HG03378 (cell line): ENCODE measurements at regions not wholly inside any gene's neighbourhood (a gene's known extent, or its start where the extent isn't known, plus 50 kb on each side); places are given as distances from the start of the nearest gene placed in this dataset.

ENCODE experiments used
- ATAC-seq: cut with Tn5 transposase; IDR thresholded peaks from one replicate; pipeline ENCODE4 v1.9.1; 2021; ENCODE audit warnings: mild to moderate bottlenecking, moderate library complexity; ENCODE audit not compliant: unreplicated experiment

DNA sequence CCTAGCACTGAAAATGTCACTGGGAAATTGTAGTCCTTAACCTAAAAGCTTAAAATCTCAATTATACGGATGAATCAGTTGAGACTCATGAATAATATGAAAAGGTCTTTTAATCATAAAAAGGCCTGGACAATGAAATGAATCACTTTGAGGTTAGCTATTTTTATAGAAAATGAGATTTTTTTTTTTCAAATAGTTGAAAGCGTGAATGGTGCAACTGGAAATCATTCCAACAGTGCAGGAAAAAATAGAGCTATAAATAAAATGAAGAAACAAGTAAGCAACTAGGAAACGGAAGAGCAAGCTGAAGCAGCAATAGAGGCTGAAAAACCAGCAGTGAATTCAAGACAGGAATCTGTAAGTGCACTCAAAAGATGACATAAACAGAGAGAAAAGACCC lies 142.9 kb downstream of the BACH1 start:
- no peak for ATAC-seq

- ATAC-seq, result no peak
Measured at GRCh38 chr21:29443411-29444010, 144.8 kb downstream of the BACH1 start.

GRCh38 chr21:29448766-29449165 lies 150.0 kb downstream of the BACH1 start:
- no peak for ATAC-seq

- no peak for ATAC-seq
Measured at GRCh38 chr21:29449306-29449950, 150.7 kb downstream of the BACH1 start.

DNA sequence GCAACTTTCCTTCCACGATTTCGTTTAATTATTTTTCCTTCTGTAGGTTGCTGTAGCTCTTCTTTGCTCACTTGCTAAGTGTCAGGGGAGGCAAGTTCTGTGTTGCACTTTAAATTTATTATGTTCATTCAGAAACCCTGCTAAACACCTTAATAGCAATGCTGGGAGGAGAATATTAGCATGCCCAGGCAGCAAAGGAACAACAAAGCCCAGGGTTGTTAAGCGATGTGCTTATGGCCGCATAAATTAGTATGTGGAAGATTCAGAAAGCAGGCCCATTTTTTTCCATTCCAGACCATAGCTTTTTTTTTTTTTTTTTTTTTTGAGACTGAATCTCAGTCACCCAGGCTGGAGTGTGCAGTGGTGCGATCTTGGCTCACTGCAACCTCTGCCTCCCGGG lies 151.3 kb downstream of the BACH1 start:
- ATAC-seq, result no peak

GRCh38 chr21:29453511-29453910 lies 154.8 kb downstream of the BACH1 start:
- ATAC-seq, result no peak

GRCh38 chr21:29454179-29454578 lies 155.5 kb downstream of the BACH1 start:
- ATAC-seq, result no peak

- ATAC-seq, result peak; percentile 54
Measured at GRCh38 chr21:29462479-29462878, 163.8 kb downstream of the BACH1 start.

GRCh38 chr21:29465546-29465945 lies 166.8 kb downstream of the BACH1 start:
- no peak for ATAC-seq

DNA sequence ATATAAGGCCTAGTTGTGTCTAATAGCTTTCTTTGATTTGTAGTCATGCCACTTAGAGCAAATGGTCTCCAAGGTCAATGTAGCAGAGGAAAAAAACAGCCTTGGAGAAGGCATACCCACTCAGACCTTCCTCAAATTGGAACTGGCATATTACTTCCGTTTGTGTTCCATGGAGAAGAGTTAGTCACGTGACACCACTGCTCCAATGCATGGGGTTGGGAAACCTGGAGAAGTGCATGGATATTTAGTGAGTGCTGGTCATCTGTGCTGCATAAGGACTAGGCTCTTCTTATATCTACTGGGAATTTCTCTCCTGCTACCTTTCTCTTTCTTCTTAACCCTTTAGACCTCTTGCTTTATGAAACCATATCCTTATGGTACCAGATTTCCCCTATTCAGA lies 167.8 kb downstream of the BACH1 start:
- ATAC-seq, result no peak

- ATAC-seq, result no peak
Measured at GRCh38 chr21:29470397-29470796, 171.7 kb downstream of the BACH1 start.

GRCh38 chr21:29473808-29474207 lies 175.1 kb downstream of the BACH1 start:
- no peak for ATAC-seq

DNA sequence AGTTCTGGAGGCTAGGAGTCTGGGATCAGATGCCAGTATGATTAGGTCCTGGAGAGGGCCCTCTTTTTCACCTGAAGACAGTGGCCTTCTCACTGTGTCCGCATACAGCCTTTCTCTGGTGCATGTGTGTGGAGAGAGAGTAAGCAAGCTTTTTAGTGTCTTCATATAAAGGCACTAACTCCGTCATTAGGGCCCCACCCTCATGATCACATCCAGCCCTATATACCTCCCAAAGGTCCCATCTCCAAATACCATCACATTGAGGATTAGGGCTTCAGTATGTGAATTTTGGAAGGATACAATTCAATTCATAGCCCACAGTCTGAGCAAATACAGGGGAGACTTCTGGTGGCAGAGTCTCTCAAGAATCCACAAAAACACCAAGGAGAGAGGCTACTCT lies 176.6 kb downstream of the BACH1 start:
- ATAC-seq, result no peak

DNA sequence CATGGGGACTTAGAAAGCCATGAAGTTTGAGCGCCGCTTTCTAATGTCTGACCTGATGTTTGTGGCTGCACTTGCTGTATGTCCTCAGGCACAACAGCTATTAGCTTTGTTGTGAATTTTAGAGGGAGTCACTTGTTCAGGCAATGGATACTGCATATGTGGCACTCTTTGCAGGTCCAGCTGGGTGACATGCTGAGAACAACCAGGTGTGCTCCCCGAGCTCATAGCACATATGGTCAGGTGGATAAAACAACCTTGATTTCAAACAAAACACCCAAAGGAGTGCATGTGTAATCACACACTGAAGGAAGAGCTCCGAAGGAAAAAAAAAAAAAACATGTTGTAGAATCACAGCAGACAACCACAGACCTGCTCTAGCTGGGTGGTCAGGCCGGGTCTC lies 178.6 kb downstream of the BACH1 start:
- no peak for ATAC-seq

- no peak for ATAC-seq
Measured at GRCh38 chr21:29477941-29478340, 179.2 kb downstream of the BACH1 start.

- ATAC-seq, result no peak
Measured at GRCh38 chr21:29481081-29481480, 182.4 kb downstream of the BACH1 start.

- ATAC-seq, result no peak
Measured at GRCh38 chr21:29481641-29482040, 182.9 kb downstream of the BACH1 start.

DNA sequence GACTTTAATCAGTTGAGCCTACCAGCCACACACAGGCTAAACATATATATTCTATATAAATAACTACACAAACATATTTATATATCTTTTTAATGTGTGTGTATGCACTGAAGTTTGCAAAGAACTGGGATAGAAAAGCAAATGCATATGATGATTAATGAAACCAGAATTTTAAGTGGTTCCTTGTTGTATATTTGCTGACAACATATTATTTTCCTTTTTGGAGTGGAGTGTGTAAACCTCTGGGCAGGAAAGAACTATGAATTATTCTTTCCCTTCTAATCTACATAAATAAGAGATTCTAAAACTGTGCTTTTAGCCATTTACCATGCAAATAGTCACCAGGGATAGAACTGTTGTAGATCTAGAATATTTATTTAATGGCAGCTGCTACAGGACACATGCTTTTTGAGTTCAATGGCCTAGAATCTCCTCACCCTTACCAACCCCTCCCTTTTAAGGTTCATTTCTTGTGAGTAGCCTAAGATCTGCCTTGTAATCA lies 187.6 kb downstream of the BACH1 start:
- ATAC-seq, result no peak
